A673 (cell line): ENCODE measurements at regions not wholly inside any gene's neighbourhood (a gene's known extent, or its start where the extent isn't known, plus 50 kb on each side); places are given as distances from the start of the nearest gene placed in this dataset.

ENCODE experiments used
- BruUV-seq: library from RNA; stranded (reverse); fragments of 400-500 nt; replicated peaks from 2 replicates; lab custom pipeline; 2021; lab: Mats Ljungman, UMichigan
- CTCF ChIA-PET: fragments of 300-600 bp; sonication (Branson Sonifier 250); formaldehyde crosslinking; loops from one replicate; lab custom pipeline; 2022; ENCODE audit warnings: antibody characterized with exemption; lab: Charles Lee
- POLR2A ChIA-PET: fragments of 300-600 bp; sonication (Branson Sonifier 250); formaldehyde crosslinking; loops from one replicate; lab custom pipeline; 2022; ENCODE audit warnings: antibody characterized with exemption; ENCODE audit not compliant: low non-redundant PET; lab: Charles Lee
- DNase-seq: peaks from one replicate; pipeline ENCODE4 v3.0.0-alpha.2; 2015; ENCODE audit warnings: low spot score
- H3K27ac ChIP-seq: fragments of 200-600 bp; sonication (generic); 2 replicates; pipeline ENCODE4 v1.5.1; 2016; ENCODE audit warnings: mixed run types, low read depth, mild to moderate bottlenecking, mixed read lengths, antibody characterized with exemption, low read length; ENCODE audit not compliant: poor library complexity, severe bottlenecking
- H3K27me3 ChIP-seq: fragments of 200-600 bp; sonication (generic); replicated peaks from 2 replicates; pipeline ENCODE4 v1.6.1; 2017; ENCODE audit warnings: mixed run types, low read depth, mild to moderate bottlenecking, mixed read lengths, antibody characterized with exemption, low read length; ENCODE audit not compliant: insufficient read depth, poor library complexity
- H3K36me3 ChIP-seq: fragments of 200-600 bp; sonication (generic); 2 replicates; pipeline ENCODE4 v1.6.1; 2016; ENCODE audit warnings: mixed run types, mild to moderate bottlenecking, mixed read lengths, antibody characterized with exemption, low read length; ENCODE audit not compliant: insufficient read depth, poor library complexity, severe bottlenecking
- H3K4me1 ChIP-seq: fragments of 200-600 bp; sonication (generic); 2 replicates; pipeline ENCODE4 v1.6.1; 2017; ENCODE audit warnings: mixed run types, mild to moderate bottlenecking, mixed read lengths, antibody characterized with exemption, low read length; ENCODE audit not compliant: insufficient read depth, poor library complexity, severe bottlenecking
- H3K4me3 ChIP-seq: fragments of 200-600 bp; sonication (generic); 2 replicates; pipeline ENCODE4 v1.5.1; 2016; ENCODE audit warnings: low read depth, mixed run types, mild to moderate bottlenecking, mixed read lengths, low read length; ENCODE audit not compliant: poor library complexity, severe bottlenecking
- H3K9me3 ChIP-seq: fragments of 200-600 bp; sonication (generic); 2 replicates; pipeline ENCODE4 v1.6.1; 2016; ENCODE audit warnings: mixed run types, low read depth, mild to moderate bottlenecking, mixed read lengths, antibody characterized with exemption, low read length; ENCODE audit not compliant: poor library complexity, severe bottlenecking
- EZH2 ChIP-seq: fragments of 200-600 bp; sonication (generic); IDR thresholded peaks from 2 replicates; pipeline ENCODE4 v1.6.1; 2017; ENCODE audit warnings: borderline replicate concordance, low read depth, mild to moderate bottlenecking, mixed read lengths, antibody characterized with exemption, low read length; ENCODE audit not compliant: poor library complexity, severe bottlenecking
- intact Hi-C: fragments of 100-400 bp; cut with micrococcal nuclease; formaldehyde crosslinking; loops from one replicate; pipeline ENCODE4 v1.10.0; 2022; ENCODE audit not compliant: unreplicated experiment
- TF ChIP-seq, protein P1 (sequence below): fragments of 300-800, 200-600 bp; sonication (generic); conservative IDR thresholded peaks from 2 replicates; pipeline ENCODE4 v1.5.1; 2017; ENCODE audit warnings: low read depth, mild to moderate bottlenecking, antibody characterized with exemption, low read length, moderate library complexity, mixed read lengths

DNA sequence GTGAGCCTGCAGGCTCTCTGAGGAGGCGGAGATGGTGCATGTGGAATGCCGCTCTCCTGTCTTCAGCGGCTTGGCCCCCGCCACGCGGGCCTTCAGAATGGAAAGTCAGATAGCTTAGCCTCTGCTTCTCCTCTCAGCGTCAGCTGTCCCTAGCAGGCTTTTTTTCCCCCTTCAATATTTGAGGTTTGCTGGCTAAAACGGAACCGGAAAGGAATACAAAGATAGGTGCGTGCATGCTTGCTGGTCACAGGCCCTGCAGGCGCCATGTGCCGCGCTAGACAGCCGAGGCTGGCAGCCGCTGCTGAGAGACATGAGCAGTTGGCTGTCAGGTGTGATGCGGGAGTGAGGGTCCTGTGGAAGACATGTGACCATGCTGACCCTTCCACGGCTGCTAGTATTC, 161.2 kb upstream of the COBL start:
- Histone ChIP-seq H3K36me3 (no peaks in the 10 kb centered on the region), H3K4me3 (no peak overlapping the region), H3K27ac (no peak overlapping the region), H3K27me3 (no peaks in the 10 kb centered on the region), H3K9me3 (peaks cover 25% of the 10 kb centered on the region), H3K4me1 (no peaks in the 10 kb centered on the region)
- intact Hi-C loops = no loop called here
- DNase-seq = no peak
- ChIA-PET POLR2A (no interaction called here), CTCF (no interaction called here)
- TF ChIP-seq EZH2 = no peak
- TF ChIP-seq, protein P1, sequence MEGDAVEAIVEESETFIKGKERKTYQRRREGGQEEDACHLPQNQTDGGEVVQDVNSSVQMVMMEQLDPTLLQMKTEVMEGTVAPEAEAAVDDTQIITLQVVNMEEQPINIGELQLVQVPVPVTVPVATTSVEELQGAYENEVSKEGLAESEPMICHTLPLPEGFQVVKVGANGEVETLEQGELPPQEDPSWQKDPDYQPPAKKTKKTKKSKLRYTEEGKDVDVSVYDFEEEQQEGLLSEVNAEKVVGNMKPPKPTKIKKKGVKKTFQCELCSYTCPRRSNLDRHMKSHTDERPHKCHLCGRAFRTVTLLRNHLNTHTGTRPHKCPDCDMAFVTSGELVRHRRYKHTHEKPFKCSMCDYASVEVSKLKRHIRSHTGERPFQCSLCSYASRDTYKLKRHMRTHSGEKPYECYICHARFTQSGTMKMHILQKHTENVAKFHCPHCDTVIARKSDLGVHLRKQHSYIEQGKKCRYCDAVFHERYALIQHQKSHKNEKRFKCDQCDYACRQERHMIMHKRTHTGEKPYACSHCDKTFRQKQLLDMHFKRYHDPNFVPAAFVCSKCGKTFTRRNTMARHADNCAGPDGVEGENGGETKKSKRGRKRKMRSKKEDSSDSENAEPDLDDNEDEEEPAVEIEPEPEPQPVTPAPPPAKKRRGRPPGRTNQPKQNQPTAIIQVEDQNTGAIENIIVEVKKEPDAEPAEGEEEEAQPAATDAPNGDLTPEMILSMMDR = no peak
- BruUV-seq = no TSS peak

DNA sequence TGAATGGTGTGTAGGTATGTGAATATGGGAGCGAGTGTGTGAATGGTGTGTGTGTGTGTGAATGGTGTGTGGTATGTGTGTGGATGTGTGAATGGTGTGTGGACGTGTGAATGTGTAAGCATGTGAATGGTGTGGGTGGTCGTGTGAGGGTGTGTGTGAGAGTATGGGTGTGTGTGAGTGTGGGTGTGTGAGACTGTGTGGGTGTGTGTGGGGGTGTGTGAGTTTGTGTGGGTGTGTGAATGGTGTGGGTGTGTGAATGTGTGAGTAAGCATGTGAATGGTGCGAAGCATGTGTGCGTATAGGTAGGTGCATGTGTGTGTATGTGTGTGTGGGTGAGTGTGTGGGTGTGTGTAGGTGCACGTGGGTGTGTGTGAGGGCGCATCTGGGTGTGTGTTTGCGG, 160.7 kb upstream of the COBL start:
- POLR2A ChIA-PET = no interaction called here
- Histone ChIP-seq H3K27ac (no peak overlapping the region), H3K27me3 (no peaks in the 10 kb centered on the region), H3K36me3 (no peaks in the 10 kb centered on the region), H3K9me3 (peaks cover 23% of the 10 kb centered on the region), H3K4me3 (no peak overlapping the region), H3K4me1 (no peaks in the 10 kb centered on the region)
- intact Hi-C loops = no loop called here
- CTCF ChIA-PET = no interaction called here
- no TSS peak for BruUV-seq
- TF ChIP-seq EZH2 = no peak
- TF ChIP-seq, protein P1 = no peak
- no peak for DNase-seq

DNA sequence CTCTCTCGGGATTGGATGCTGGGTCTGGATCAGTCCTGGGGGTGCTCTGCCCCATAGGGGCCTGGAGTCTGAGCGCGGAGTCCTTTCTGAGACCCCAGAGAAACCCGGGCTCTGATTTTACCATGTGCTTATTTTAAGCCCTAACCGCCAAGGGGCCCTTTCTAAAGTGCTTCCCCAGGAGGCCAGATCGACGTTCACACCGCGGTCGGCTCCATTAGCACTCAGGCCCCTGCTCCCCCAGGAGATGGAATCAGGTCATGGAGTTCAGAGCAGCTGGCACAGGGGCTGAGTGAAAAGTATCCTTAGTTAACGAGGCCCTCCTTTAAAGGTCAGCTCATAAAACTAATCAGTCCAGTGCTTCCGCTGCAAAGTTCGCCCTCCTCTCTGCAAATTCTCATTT, 159.4 kb upstream of the COBL start:
- H3K36me3 ChIP-seq = no peaks in the 10 kb centered on the region
- DNase-seq = no peak
- intact Hi-C loops = no loop called here
- peaks cover 17% of the 10 kb centered on the region for H3K9me3 ChIP-seq
- TF ChIP-seq EZH2 = no peak
- TF ChIP-seq, protein P1 = no peak
- no peaks in the 10 kb centered on the region for H3K27me3 ChIP-seq
- H3K4me3 ChIP-seq = no peak overlapping the region
- ChIA-PET CTCF (no interaction called here), POLR2A (no interaction called here)
- no peak overlapping the region for H3K27ac ChIP-seq
- no peaks in the 10 kb centered on the region for H3K4me1 ChIP-seq
- no TSS peak for BruUV-seq
